Fibroblast of skin of abdomen (primary cell): ENCODE measurements at regions not wholly inside any gene's neighbourhood (a gene's known extent, or its start where the extent isn't known, plus 50 kb on each side); places are given as distances from the start of the nearest gene placed in this dataset.

Source experiments
- DNase-seq: peaks from one replicate; pipeline ENCODE4 v3.0.0-alpha.2; 2013

DNA sequence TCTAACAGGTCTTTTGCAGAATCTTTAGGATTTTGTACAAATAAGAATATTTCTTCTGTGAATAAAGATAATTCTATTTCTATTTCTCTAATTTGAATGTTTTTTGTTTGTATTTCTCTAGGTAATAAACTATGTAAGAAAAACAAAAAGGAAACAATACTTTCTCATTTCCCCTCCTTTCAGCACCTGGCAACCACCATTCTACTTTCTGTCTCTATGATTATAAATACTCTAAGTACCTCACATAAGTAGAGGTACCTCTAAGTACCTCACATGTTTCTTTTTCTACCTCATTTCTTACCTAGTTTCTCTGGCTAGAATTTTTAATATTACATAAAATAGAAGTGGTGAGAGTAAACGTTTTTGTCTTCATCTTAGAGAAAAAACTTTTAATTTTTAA lies 550.0 kb downstream of the EPHA5 start:
- DNase-seq, result no peak

GRCh38 chr4:65102419-65102818 lies 567.9 kb downstream of the EPHA5 start:
- no peak for DNase-seq

- no peak for DNase-seq
These were observed 573.7 kb downstream of the EPHA5 start for GRCh38 chr4:65096630-65097029.

GRCh38 chr4:65089666-65090065 lies 580.6 kb downstream of the EPHA5 start:
- no peak for DNase-seq

DNA sequence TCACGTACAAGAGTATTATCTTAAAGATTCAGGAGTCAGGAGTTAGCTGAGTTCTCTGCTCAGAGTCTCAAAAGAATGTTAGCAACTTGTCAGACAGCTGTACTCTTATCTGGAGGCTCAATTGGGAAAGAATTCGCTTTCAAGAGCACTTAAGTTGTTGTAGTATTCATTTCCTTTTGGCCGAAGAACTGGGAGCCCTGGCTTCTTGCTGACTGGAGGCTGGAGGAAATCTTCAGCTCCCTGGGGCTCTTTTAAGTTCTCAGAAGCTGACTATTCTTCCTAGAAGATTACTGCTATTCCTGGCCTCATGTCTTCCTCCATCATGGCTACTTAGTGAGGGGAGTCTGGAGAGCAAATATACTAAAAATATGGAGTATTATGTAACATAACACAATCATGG lies 587.2 kb downstream of the EPHA5 start:
- no peak for DNase-seq

DNA sequence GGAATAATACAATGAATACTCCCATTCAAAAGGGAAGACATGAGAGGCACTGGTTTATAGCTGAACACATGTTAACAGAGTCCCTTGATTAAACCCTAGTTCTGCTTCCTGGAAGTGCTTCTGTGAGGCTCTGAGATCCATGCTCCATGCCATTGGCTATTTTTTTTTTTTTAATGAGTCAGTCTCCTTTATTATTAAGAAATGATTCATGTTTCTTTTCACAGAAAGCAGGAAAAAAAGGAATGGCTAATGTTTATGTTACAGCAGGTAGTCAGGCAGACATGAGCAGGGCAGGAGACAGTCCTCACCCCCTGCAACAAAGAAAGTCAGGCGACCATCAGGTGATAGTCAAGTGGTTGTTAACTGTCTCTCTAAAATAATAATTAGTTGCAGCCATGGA lies 598.7 kb downstream of the EPHA5 start:
- DNase-seq, result no peak

- no peak for DNase-seq
These were observed 601.1 kb downstream of the EPHA5 start for GRCh38 chr4:65069177-65069576.

DNA sequence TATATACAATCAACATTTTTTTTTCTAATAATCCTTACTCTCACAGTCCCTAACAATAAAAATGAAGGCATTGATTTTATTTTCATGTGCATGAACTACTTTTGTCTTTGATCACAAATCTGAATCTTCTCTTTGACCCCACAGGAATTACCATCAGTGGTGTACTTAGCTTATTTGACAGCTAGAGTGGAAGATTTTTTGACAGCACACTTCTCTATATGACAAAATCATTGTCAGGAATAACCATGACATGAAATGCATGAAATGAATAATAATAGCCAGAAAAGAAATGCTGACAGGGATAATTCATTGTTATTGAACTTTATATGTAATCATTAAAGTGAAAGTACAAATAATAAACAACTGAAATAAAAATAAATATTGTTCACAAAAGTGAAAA lies 604.2 kb downstream of the EPHA5 start:
- no peak for DNase-seq

DNA sequence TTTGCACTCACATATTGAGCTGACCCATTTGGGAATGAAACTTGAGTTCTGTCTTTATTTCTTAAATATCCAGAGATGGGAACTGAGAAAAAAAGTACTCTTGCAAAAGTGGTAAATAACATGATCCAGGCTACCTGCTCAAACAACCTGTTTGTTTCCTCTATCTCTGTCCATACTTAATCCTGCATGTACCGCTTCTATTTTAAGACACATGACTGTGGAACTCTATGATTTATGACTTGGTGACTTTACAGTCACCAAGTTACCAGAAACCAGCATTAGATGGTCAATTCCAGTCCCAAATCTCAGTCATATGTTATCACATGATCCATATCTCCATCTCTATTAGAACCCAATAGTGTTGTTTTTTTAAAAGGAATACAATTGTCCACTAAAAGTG lies 606.7 kb downstream of the EPHA5 start:
- no peak for DNase-seq

GRCh38 chr4:65050786-65051185 lies 619.5 kb downstream of the EPHA5 start:
- no peak for DNase-seq

DNA sequence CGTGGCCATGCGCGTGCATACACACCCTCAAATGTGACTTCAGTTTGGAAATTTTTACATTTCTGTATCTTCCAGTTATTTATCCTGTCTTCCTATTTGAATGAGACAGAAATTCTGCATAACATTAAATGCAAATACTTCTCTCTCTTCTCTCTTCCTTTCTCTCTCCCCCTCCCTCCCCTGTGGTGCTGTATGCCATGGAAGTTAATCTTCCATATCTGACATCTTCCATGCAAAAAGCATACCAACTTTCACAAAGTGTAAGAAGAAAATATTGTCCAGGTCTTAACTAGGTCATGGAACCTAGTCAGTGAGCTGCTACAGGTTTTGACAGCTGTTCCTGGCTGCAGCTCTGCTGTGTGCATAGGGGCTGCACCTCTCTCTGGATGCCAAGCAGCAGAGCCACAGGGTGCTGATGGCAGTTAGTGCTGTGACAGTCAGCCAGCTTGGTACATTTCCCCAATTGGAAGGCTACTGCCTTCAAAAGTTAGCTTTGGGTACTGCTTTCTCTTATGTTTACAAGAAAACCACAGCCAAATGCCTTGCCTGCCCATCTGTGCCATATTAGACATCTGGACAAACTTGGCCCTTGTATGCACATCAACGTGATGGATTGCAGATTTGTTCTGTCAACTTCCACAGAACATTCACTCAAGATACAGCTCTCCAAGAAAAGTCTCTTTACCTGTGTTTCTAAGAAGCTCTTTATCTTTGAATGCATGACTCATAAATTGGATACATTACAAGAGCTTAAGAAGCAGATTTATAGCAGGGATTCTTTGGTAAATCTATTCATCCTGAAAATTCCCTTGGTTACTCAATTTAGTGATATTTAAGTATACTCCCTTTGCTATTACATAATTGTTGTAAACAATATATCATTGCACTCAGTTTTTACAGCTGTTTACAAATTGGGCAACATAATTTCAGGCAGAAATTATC lies 623.8 kb downstream of the EPHA5 start:
- DNase-seq, result peak; percentile 1

DNA sequence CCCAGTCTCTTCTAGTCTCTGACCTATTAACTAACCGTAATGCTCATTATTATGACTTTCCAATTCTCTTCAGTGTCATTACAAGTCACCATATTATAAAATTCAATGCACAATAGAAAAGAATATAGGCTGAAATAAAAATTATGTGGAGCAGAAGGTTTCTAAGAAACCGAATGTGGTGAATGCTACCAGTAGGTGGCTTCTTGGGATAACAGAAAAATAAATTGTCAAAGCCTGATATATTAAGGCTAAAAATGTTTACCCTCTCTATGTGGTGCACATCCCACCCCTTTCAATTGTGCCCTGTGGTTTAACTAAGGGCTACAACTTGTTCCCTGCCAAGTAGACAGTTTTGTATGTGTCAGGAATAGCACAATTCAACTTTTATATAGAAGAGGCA lies 624.6 kb upstream of the TECRL start:
- DNase-seq, result no peak

GRCh38 chr4:65028592-65028991 lies 619.3 kb upstream of the TECRL start:
- DNase-seq, result no peak

GRCh38 chr4:65023883-65024670 lies 614.8 kb upstream of the TECRL start:
- DNase-seq, result no peak

- DNase-seq, result no peak
These were observed 613.8 kb upstream of the TECRL start for GRCh38 chr4:65023081-65023480.

- no peak for DNase-seq
These were observed 612.5 kb upstream of the TECRL start for GRCh38 chr4:65021737-65022136.

DNA sequence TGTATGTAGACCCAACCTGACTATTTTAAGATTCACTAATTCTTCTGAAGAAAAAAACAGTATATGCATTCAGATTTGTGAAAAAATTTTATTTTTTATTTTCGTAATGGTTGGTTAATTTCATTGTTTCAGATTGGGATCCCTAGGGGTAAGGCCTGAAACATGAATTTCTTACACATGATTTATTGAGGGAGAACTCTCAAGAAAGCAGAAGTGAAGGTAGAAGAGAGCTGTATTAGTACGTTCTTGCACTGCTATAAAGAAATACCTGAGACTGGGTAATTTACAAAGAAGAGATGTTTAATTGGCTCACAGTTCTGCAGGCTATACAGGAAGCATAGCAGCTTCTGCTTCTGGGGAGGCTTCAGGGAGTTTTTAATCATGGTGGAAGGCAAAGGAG lies 611.9 kb upstream of the TECRL start:
- no peak for DNase-seq

GRCh38 chr4:65019775-65020174 lies 610.5 kb upstream of the TECRL start:
- no peak for DNase-seq

DNA sequence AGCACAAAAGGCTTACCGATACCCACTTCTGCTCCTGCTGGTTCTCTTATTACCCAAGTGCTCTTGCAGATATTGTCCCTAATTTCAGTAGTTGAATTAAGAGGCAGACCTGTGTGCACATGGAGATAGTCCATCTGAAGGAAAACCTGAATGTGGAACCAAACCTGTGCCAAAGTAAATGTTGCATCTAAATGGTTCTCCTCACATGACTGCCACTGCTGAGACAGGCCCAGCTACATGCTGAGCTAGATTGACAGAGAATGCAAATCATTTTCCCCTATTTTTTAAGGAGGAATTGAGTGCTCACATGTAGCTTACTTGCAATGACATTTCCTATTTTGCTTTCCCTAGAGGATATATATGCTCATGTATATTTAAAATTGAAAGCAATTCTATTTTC lies 609.1 kb upstream of the TECRL start:
- DNase-seq, result no peak

GRCh38 chr4:65014078-65014477 lies 604.8 kb upstream of the TECRL start:
- no peak for DNase-seq

GRCh38 chr4:65007841-65008439 lies 598.7 kb upstream of the TECRL start:
- peak; percentile 8 for DNase-seq

DNA sequence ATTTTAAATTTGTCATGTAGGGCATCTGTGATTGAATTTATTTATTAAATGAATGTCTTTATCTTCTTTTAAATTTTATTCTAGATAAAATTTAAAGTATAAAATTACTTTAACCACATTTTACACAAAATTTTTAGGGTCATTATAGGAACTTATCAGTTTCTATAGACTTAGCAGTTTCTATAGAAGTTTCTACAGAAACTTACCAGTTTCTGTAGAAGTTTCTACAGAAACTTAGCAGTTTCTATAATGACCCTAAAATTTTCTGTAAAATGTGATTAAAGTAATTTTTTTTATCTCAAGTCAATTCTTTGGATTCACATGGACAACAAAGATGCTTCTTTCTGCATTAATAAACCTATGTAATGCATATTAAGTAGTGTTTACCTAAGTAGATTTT lies 565.9 kb upstream of the TECRL start:
- DNase-seq, result no peak

GRCh38 chr4:64969081-64969480 lies 559.8 kb upstream of the TECRL start:
- no peak for DNase-seq
